ENCODE measurements at regions not wholly inside any gene's neighbourhood (a gene's known extent, or its start where the extent isn't known, plus 50 kb on each side); places are given as distances from the start of the nearest gene placed in this dataset.
"Not testable (repeated sequence)": the region's sequence is repeated elsewhere in the genome, so short reads cannot be mapped to it uniquely, and the experiment has no call there.

GRCh38 chr14:71558943-71559342 lies 373.3 kb upstream of the RGS6 start:
- not testable (repeated sequence) for TF ChIP-seq CTCF (IDR thresholded peaks at IDR 0.05; ENCODE audit: borderline replicate concordance, extremely low read depth, low read length, poor library complexity, severe bottlenecking); EZH2 (IDR thresholded peaks at IDR 0.05; ENCODE audit: borderline replicate concordance, low read depth, low read length, severe bottlenecking)

Measured in DND-41 (cell line).